HG03432 (cell line): ENCODE measurements at regions not wholly inside any gene's neighbourhood (a gene's known extent, or its start where the extent isn't known, plus 50 kb on each side); places are given as distances from the start of the nearest gene placed in this dataset.

Experiments used
- ATAC-seq: cut with Tn5 transposase; IDR thresholded peaks from one replicate; pipeline ENCODE4 v1.9.1; 2021; ENCODE audit warnings: mild to moderate bottlenecking, moderate library complexity; ENCODE audit not compliant: unreplicated experiment

- no peak for ATAC-seq
Measured at GRCh38 chr1:58908561-58909560, 125.0 kb upstream of the JUN start.

GRCh38 chr1:58909914-58910681 lies 126.3 kb upstream of the JUN start:
- ATAC-seq = no peak

- no peak for ATAC-seq
Measured at GRCh38 chr1:58911841-58912499, 128.1 kb upstream of the JUN start.

GRCh38 chr1:58914925-58915324 lies 131.1 kb upstream of the JUN start:
- ATAC-seq = no peak

- no peak for ATAC-seq
Measured at GRCh38 chr1:58917436-58917835, 133.6 kb upstream of the JUN start.

GRCh38 chr1:58919226-58919958 lies 135.5 kb upstream of the JUN start:
- no peak for ATAC-seq

GRCh38 chr1:58919959-58920321 lies 136.1 kb upstream of the JUN start:
- ATAC-seq = no peak

- ATAC-seq = no peak
Measured at GRCh38 chr1:58921342-58921741, 137.5 kb upstream of the JUN start.

GRCh38 chr1:58921751-58922150 lies 137.9 kb upstream of the JUN start:
- ATAC-seq = no peak

- ATAC-seq = peak; percentile 95
Measured at GRCh38 chr1:58922302-58923089, 138.6 kb upstream of the JUN start.

- no peak for ATAC-seq
Measured at GRCh38 chr1:58923090-58923470, 139.2 kb upstream of the JUN start.

- ATAC-seq = no peak
Measured at GRCh38 chr1:58924016-58924565, 140.2 kb upstream of the JUN start.

- ATAC-seq = no peak
Measured at GRCh38 chr1:58924821-58925220, 141.0 kb upstream of the JUN start.

- no peak for ATAC-seq
Measured at GRCh38 chr1:58925247-58925646, 141.4 kb upstream of the JUN start.

- ATAC-seq = no peak
Measured at GRCh38 chr1:58926152-58926551, 142.3 kb upstream of the JUN start.

GRCh38 chr1:58927041-58927721 lies 143.3 kb upstream of the JUN start:
- ATAC-seq = no peak

GRCh38 chr1:58927722-58928085 lies 143.9 kb upstream of the JUN start:
- ATAC-seq = no peak

GRCh38 chr1:58928514-58928913 lies 144.7 kb upstream of the JUN start:
- ATAC-seq = no peak

- no peak for ATAC-seq
Measured at GRCh38 chr1:58929671-58930325, 146.0 kb upstream of the JUN start.
